GM19193 (cell line): ENCODE measurements at regions not wholly inside any gene's neighbourhood (a gene's known extent, or its start where the extent isn't known, plus 50 kb on each side); places are given as distances from the start of the nearest gene placed in this dataset.

Source experiments
- POLR2A ChIP-seq: IDR thresholded peaks from 4 replicates; pipeline ENCODE4 v1.6.1; 2011; ENCODE audit not compliant: insufficient read depth, insufficient read length; ENCODE audit errors: extremely low read depth

DNA sequence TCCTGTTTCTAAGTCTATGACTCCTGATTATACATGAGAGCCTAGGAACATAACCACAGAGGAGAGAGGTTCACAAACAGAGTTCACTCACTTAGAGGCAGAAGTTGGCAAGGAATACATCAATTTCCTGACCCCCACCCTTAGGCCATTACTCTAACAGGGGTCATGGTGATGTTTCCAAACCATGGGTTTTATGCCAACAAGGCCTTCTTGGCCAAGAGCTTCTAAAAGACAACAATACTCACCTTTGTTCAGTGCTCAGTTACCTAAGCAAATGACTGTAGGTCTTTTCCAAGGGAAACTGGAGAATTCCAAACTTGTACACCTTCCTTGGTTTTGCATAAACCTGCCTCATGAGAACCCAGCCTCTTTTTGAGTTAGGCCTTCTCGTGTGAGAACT is 52.6 kb downstream of the ERICH4 start:
- TF ChIP-seq POLR2A: no peak

- TF ChIP-seq POLR2A: no peak
Measured at GRCh38 chr19:41499899-41500298, 56.9 kb downstream of the ERICH4 start.

GRCh38 chr19:41500443-41500842 is 57.5 kb downstream of the ERICH4 start:
- no peak for TF ChIP-seq POLR2A

- no peak for TF ChIP-seq POLR2A
Measured at GRCh38 chr19:41501854-41502253, 58.9 kb downstream of the ERICH4 start.

- no peak for TF ChIP-seq POLR2A
Measured at GRCh38 chr19:41505105-41505504, 62.1 kb downstream of the ERICH4 start.

- TF ChIP-seq POLR2A: no peak
Measured at GRCh38 chr19:41510484-41510883, 65.5 kb upstream of the CEACAM21 start.

DNA sequence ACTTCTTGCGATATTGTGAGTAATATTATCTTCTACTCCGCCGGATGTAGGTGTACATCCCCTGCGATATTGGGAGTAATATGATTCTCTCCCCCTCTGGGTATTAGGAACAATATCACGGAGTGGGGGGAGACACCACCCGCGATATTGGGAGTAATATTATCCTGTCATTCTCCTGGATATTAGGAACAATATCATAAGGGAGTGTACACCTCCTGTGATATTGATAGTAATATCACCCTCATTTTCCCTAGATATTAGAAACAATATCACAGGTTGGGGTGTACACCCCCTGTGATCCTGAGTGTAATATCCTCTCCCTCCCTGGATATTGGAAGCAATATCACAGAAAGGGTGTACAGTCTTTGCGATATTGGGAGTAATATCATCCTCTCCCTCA is 64.3 kb upstream of the CEACAM21 start:
- no peak for TF ChIP-seq POLR2A

- TF ChIP-seq POLR2A: no peak
Measured at GRCh38 chr19:41515015-41515652, 60.8 kb upstream of the CEACAM21 start.

GRCh38 chr19:41518141-41518540 is 57.8 kb upstream of the CEACAM21 start:
- TF ChIP-seq POLR2A: no peak

DNA sequence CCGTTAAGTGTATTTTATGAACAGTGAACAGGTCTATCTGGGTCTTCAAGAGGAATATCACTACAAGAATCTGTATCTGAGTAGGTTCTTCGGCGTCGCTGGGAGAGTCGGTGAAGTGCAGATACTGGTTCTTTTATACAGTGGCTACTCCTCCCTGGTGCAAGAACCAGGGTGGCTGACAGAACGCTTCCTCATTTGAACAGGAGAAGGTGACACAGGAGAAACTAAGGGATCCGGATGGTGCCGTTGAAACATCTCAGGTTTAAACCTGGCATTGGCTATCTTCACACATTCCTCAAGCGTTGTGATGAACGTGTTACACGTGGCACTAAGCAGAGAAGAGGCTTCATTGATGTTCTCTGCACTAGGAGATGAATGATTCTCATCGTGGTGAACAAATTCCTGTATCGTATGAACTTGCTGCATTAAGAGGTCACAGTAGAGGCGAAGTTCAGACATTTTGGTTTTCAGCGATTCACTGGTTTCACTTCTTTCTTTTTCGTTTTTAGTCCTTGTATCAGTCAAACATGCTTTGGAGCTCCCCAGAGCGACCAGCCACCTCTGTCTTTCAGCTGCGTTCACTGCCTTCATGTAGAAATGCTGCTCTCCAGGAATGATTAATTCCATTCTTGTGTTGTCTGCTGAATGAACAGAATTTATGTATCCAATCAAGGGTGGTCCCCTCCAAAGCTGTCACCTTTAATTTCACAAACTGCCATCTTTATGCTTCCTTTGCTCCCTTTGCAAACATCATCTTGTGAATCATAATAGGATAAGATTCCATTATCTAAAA is 54.6 kb upstream of the CEACAM21 start:
- peak; percentile 14 for TF ChIP-seq POLR2A

- TF ChIP-seq POLR2A: peak; percentile 36
Measured at GRCh38 chr19:41521931-41522555, 53.9 kb upstream of the CEACAM21 start.

GRCh38 chr19:41525989-41526388 is 50.0 kb upstream of the CEACAM21 start:
- TF ChIP-seq POLR2A: no peak
